Stimulated activated CD4-positive, alpha-beta T cell treated with anti-CD3 and anti-CD28 coated beads, Interleukin-4, amount 100 ng/mL, for 48 hours (primary cell): ENCODE measurements at regions not wholly inside any gene's neighbourhood (a gene's known extent, or its start where the extent isn't known, plus 50 kb on each side); places are given as distances from the start of the nearest gene placed in this dataset.

ENCODE experiments used
- DNase-seq, 2 donors: peaks; one replicate each; pipeline ENCODE4 v3.0.0-alpha.2; 2020; ENCODE audit warnings: low read depth in 2 of 2

GRCh38 chr6:44062771-44063560, 64.3 kb downstream of the MRPL14 start:
- DNase-seq = peak; percentile 47 to 54

- DNase-seq = no peak
These were observed 65.0 kb downstream of the MRPL14 start for GRCh38 chr6:44062105-44062770.

- no peak for DNase-seq
These were observed 65.7 kb downstream of the MRPL14 start for GRCh38 chr6:44061375-44062104.

- DNase-seq = no peak
These were observed 66.5 kb downstream of the MRPL14 start for GRCh38 chr6:44060612-44061374.

- DNase-seq = no peak
These were observed 67.6 kb downstream of the MRPL14 start for GRCh38 chr6:44059359-44060346.

GRCh38 chr6:44058617-44059358, 68.5 kb downstream of the MRPL14 start:
- no peak for DNase-seq

- DNase-seq = no peak
These were observed 69.2 kb downstream of the MRPL14 start for GRCh38 chr6:44057931-44058616.

- no peak for DNase-seq
These were observed 69.9 kb downstream of the MRPL14 start for GRCh38 chr6:44057238-44057930.

GRCh38 chr6:44056392-44057237, 70.6 kb downstream of the MRPL14 start:
- DNase-seq = no peak

GRCh38 chr6:44054721-44055559, 72.3 kb downstream of the MRPL14 start:
- DNase-seq = no peak

GRCh38 chr6:44053760-44054556, 73.3 kb downstream of the MRPL14 start:
- DNase-seq = no peak

GRCh38 chr6:44053106-44053756, 74.0 kb downstream of the MRPL14 start:
- DNase-seq = no peak

- no peak for DNase-seq
These were observed 74.7 kb downstream of the MRPL14 start for GRCh38 chr6:44052419-44053023.

- DNase-seq = no peak
These were observed 75.7 kb downstream of the MRPL14 start for GRCh38 chr6:44051515-44051914.

- DNase-seq = no peak
These were observed 76.3 kb downstream of the MRPL14 start for GRCh38 chr6:44050872-44051505.
